T1000 (cell line): ENCODE measurements at regions not wholly inside any gene's neighbourhood (a gene's known extent, or its start where the extent isn't known, plus 50 kb on each side); places are given as distances from the start of the nearest gene placed in this dataset.
"Not testable (repeated sequence)": the region's sequence is repeated elsewhere in the genome, so short reads cannot be mapped to it uniquely, and the experiment has no call there.

ENCODE experiments used
- DNase-seq: peaks from one replicate; lab custom pipeline; 2025; ENCODE audit warnings: mixed read lengths; lab: John Stamatoyannopoulos, UW

DNA sequence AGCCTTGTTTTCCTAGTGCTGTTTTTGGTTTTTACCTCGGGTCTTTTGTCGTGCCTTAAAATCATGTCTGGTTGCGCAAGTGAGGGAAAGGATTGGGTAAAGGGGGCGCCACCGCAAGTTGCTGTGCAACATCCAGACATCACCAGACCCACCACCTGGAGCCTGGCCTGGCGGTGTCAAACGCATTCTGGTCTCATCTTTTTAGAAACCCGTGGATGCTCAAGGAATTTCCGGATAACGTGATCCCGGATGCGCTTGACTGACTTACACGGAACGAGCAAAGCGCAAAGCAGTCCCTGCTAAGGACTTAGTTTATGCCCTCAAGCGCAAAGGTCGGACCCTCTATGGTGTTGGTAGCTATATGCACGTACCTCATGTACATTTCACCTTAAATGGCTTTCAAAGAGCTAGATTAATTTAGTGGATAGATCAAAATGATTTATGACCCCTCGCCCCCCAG is 105.2 kb downstream of the OR2B2 start:
- no peak for DNase-seq

DNA sequence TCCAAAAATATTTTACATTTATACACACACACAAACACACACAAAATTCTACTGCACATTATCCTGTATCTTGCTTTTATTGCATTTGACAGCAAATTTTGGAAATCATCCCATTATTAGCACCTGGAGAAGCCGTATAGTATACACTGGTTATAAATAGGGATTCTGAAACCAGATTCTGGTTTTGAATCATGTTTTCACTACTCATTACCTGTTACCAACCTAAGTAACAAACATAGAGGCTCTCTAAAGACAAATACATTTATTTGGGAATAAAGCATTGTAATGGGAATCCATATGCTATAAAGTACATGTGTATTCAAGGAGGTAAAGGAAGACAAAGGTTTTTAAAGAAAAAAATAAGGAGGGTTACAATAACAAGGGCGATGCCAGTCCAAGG is 106.8 kb downstream of the OR2B2 start:
- DNase-seq: no peak

DNA sequence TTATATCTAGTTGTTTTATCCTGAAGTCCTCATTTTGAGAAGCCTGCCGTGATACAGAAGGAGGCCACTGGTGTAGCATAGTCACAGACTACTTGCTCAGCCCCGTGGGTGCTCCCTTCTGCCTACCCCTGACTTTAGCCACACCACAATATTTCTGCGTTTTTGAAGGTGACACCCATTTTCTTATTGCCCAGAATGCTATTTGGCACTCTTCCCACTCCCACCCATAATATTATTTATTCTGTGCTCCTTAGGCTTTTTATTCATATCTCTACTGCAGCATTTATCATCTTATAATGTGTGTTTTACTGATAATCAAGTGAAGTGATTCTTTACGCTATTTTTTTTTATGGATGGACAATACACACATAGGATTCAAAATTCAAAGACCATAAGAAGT is 107.3 kb downstream of the OR2B2 start:
- DNase-seq: no peak

DNA sequence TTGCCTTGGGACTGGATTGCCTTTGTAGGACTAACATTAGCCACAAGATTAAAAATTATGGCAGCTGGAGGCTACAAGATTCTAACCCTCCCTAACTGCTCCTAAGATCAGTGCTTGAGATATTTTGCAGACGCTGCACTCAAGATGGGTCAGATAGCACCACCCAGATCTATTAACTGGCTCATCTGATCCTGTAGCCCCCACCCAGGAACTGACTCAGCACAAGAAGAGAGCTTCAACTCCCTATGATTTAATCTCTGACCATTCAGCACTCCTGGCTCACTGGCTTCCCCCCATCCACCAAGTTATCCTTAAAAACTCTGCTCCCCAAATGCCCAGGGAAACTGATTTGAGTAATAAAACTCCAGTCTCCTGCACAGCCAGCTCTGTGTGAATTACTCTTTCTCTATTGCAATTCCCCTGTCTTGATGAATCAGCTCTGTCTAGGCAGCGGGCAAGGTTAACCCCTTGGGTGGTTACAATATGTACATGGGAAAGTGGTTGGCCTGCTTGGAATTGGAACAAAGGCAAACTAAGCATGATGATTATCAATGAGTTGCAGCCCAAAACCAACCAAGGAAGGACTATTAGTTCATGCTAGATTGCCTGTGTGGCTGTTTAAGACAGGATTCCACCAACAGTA is 111.3 kb downstream of the OR2B2 start:
- DNase-seq: no peak

DNA sequence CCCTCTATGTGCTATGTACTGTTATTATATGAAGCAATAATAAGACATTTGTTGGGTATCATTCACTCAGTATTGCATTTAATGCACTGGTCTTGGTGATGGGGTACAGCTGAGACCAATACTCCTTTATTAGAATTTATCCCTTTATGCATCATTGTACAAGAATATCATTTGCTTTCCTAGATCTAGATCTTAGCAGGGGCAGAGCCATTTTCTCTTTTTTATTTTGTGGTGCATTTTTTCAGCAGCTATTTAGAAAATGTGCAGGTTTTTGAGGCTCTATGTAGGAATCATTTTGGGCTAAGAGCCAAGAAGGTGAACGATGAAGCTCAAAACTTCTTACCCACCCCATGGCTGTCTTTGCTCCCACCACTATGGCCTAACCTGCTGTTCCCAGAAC is 114.2 kb downstream of the OR2B2 start:
- DNase-seq: no peak

DNA sequence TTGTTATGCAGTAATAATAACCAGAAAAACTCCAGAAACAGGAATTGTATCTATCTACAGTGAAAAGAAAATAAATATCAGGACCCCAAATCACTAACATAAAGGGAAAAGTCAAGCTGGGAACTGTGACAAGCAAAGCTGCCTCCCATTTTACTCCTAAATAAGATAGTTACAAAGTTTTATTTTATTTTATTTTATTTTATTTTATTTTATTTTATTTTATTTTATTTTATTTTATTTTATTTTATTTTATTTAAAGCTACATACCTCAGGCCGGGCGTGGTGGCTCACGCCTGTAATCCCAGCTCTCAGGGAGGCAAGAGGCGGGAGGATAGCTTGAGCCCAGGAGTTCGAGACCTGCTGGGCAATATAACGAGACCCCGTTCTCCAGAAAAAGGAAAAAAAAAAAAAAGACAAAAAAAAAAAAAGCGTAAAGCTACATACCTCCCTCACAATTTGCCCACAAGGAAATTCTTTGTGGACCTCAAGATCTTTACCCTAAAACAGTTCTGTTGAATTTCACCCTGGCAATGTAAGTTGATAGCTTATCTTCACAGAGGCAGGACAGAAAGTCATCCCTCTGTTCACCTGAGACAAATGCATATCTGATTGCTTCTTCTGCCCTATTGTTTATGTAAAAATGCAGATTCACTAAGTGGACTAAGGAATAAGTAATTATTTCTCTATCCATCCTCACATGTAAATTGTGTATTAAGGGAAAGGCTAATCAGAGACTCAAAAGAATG is 115.3 kb downstream of the OR2B2 start:
- not testable (repeated sequence) for DNase-seq

DNA sequence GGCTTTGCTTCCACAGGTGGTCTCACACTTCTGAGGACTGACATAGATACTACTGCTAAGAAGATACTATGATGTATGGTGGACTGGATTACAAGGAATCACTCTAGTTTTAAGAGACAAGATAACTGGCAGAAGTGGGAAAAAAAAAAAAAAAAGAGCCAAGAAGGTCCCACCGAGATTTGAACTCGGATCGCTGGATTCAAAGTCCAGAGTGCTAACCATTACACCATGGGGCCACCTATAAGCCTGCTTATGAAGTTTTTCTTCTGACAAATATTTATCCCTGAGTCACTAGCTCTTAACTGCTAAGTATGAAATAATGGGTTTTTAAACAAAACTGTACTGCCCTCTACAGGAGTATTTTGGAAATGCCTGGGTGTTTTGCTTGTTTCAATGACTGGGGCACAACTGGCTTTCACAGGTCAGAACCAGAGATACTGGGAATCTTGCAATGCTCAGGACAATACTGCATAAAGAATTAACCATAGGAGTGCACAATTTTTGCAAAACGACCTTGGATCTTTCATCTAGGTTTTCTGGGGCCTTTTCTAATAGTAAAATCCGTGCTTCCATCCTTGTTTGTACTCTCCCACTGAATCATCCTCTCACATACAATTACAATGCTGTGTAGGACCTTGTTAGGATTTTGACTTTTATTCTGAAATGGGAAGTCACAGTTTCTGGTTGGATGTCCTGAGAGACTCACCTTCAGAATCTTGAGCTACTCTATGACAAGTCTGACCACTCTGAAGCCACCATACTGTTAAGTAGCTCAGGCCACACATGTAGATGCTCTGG is 116.3 kb downstream of the OR2B2 start:
- peak; percentile 66 for DNase-seq

DNA sequence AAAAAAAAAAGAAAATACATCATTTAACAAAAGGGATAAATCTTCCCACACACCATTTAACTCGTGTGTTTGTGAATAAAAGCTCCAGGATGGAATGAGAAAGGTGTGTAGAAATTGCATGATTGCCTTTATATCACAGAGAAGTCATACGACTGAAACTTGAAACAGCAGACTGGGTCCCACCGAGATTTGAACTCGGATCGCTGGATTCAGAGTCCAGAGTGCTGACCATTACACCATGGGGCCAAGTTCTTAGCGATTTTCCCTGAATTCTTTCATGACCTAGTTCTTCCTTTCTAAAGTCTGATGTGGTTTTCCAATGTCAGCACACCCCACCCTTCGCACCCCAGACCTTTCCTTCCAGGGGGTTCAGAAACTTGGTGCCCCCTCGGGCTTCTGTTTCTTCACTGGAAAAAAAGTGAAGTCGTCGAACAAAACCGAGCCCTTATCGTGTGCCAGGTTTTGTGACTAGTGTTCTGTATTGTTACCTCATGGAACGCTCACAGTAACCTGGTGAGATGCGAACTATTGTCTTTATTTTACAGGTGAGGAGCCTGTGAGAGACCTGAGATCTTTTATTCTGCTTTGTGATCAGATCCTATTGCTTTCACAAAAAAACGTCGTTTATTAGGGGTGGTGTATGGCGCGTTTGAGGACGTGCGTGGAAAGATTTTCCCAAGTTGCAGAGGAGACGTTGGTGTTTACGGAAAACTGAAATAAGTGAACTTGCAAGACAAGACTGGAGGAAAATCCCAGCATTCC is 120.8 kb downstream of the OR2B2 start:
- peak; percentile 24 for DNase-seq

DNA sequence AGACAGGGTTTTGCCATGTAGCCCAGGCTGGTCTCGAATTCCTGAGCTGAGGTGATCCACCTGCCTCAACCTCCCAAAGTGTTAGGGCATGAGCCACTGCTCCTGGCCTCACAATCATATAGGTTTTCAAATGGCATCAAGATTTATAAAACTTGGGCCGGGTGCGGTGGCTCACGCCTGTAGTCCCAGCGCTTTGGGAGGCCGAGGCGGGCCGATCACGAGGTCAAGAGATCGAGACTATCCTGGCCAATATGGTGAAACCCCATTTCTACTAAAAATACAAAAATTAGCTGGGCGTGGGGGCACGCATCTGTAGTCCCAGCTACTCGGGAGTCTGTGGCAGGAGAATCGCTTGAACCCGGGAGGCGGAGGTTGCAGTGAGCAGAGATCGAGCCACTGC is 123.8 kb downstream of the OR2B2 start:
- not testable (repeated sequence) for DNase-seq

DNA sequence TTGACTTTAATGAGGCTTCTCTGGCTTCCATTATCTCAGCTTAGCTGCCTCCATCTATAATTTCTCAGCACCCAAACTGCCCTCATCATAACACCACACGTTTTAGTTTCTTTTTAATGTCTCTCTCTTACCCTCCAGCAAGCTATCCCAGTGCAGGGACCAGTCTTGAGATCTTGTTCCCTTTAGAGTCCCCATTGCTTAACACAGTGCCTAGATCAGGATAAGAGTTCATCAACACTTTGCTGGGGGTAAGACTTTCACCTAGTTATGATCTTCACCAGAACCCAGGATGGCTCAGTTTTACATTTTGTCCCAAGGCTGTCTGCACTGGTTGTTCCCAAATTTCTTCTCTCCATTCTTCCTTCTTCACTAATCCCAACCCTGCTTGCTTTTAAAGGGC is 126.1 kb downstream of the OR2B2 start:
- no peak for DNase-seq

DNA sequence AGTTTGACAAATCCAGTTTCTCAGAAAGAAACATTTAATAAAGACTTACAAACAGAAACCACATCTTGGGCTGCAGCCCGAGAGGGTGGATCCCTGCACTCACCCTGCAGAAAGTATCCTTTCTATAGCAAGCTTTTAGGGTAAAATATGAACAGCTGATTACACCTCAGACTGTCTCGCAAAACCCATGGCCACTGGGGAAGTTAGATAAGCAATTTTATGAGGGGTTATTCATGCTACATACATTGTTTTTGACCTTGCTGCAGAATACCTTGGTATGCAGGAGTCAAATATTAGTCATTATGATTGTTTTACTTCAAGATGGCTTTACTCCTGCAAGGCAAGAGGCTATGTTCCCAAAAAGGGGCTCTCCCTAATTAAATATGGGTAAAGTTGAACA is 126.9 kb downstream of the OR2B2 start:
- DNase-seq: no peak

DNA sequence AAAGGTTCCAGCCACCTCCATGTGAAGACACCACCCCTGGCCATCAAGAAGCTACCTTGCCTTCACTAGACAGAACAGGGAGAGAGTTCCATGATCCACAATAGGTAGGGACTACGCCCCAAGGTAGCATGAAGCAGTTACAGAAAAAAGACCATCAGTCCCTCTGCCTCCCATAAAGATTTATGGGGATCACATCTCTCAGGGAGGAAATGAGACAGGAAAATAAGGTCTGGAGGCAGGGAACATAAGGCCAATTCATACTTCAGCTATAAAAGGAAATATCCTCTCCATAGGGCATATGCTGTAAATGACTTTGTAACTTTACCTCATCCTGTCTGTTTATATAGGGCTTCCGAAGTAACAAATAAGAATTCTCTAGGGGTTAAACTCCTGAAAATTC is 129.4 kb downstream of the OR2B2 start:
- DNase-seq: no peak

DNA sequence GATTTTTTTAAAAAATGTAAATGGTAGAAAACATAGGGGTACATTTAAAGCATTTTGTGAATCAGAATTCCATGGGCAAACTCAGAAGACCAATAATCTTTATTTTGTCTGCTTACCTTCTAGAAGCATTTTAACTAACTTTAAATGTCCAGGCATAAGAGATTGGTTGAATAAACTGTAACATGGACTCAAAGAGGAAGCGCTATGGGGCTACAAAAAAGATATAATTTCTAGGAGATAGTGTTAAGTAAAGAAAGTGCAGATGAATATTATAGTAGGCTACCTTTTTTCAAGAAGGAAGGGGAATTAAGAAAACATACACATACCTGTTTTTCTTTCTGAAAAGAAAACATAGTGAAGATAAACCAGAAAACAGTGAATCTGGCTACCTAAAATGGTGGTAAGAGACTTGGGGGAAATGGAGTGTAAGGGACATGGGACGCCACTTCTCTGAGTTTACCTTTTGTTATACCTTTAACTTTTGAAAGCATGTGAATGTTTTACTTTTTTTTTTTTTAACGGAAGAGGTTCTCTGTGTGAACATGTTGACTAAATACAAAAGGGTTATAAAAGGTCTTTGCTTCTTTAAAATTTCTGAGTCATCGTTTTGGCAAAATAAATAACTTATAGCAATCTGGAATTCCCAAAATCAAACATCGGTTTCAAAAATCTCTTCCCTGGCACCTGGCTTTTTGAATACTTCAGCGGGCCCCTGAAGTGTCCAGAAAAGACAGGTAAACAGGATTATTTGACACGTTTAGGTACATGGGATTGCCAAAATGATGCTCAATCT is 133.4 kb downstream of the OR2B2 start:
- no peak for DNase-seq

DNA sequence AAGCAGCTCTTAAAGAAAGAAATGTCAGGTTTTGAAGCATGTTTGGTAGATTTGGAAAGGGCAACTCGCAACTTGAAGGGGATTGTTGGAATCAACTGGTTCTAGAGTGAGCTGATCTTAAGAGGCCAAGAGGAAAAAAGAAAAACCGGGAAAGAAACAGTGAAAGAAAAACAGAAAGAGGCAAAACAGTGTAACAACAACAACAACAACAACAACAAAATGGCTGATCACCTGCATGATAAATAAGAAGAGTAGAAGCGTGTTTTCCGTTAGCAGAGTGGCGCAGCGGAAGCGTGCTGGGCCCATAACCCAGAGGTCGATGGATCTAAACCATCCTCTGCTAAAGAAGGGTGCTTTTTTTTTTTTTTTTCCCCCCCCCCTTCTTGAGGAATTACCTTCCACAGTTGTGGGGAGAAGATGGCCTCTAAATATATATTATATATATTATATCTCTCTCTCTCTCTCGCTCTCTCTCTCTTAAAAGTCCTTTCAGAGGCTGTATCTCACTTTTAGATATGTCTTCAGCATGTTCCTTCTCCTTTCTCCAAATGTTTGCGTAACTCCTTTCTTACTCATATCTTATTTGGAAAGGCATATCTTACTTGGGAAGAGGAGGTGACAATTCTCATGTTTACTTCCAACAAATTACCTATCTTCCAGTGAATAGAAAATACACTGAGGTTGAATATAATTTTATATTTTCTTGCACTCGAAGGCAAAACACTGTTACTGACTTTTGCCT is 134.4 kb downstream of the OR2B2 start:
- DNase-seq: no peak

DNA sequence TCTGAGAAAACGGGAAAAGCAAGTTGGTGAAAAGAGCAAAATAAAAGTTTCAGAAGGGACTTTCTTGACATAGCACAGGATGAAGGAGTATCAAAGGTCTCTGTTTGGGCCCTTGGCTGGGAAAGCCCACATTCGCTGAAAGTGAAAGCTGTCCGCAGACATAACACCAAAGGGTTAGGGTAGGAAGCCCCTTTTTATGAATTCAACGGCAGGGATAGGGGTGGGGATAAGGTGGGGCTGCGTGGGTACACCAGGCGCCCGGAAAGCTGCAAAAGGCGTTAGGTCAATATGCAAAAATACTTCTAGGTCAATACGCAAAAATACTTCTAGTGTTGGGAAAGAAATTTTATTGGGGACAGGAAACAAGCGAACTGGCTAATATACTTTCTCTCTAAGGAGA is 135.1 kb downstream of the OR2B2 start:
- DNase-seq: no peak

DNA sequence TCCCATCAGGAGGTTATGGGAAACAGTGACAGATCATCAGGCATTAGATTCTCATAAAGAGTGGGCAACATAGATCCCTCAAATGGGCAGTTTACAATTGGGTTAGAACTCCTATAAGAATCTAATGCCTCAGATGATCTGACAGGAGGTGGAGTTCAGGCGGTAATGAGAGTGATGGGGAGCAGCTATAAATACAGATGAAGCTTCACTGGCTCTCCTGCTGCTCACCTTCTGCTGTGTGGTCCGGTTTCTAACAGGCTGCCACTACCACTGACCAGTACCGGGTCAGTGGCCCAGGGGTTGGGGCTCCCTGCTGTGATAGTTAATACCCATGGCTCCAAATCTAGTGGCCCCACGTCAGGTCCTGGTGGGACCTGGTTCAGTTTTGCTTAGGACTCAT is 135.7 kb downstream of the OR2B2 start:
- no peak for DNase-seq

DNA sequence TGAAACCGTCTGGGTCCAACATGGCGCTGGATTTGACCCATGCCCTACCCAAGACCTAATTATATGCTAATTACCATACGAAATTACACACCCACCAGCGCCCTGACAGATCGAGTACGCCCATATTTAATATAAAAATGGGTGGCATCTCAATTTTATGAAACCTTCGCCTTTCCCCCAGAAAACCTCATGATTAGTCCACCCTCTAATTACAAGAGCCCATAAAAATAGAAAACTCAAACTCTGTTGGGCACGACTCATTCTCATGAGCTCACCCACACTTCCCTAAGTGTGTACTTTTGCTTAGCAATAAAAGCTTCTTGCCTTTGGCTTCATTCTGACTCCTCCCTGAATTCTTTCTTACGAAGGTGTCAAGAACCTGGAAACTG is 136.4 kb downstream of the OR2B2 start:
- no peak for DNase-seq

DNA sequence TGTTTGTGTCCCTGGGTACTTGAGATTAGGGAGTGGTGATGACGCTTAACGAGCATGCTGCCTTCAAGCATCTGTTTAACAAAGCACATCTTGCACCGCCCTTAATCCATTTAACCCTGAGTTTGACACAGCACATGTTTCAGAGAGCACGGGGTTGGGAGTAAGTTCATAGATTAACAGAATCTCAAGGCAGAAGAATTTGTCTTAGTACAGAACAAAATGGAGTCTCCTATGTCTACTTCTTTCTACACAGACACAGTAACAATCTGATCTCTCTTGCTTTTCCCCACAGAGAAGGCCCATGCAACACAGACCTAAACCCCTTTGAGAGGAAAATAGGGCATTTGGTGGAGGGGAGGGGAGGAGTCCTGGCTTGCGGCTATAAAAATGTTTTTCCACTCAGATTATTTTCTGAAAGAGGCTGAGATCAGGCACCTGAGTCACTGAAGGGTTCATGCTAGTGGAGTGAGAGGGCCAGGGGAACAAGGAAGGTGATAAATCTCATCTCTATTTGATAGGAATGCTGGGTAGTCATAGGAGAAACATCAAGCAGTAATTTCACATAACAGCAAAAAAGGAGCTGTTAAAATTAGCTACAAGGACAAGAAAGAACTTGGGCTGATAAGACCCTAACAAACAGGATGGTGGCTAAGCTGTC is 136.9 kb downstream of the OR2B2 start:
- not testable (repeated sequence) for DNase-seq

DNA sequence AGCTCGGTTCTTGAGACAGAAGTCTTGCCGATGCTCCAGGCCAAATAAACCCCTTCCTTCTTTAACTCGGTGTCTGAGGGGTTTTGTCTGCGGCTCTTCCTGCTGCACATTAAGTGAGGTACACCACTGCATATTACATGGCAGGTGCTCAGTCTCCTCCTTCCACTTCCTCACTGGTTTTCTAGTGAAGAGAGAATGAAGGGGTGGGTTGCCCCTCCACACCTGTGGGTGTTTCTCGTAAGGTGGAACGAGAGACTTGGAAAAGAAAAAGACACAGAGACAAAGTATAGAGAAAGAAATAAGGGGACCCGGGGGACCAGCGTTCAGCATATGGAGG is 138.0 kb downstream of the OR2B2 start:
- not testable (repeated sequence) for DNase-seq
